Fibroblast of peridontal ligament (primary cell): ENCODE measurements at regions not wholly inside any gene's neighbourhood (a gene's known extent, or its start where the extent isn't known, plus 50 kb on each side); places are given as distances from the start of the nearest gene placed in this dataset.

Experiments used
- DNase-seq: peaks from one replicate; pipeline ENCODE4 v3.0.0-alpha.2; 2010; ENCODE audit errors: extremely low read depth

DNA sequence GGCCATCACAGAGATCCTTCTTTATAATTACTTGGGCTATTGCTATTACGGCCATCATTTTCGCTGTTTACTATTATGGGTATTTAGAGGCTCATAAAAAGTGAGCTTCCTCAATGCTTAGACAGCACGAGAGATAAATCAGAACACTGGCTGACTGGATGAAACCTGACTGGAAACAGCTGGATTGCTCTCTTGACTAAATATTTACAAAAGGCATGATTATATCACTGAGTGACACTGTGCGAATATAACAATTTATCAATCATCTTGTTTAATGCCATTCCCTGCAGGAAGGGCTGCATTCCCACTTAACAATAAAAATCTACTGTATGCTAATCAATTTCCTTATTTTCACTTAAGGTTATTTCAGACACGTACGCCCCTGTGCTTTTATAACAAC is 260.1 kb upstream of the ARID1B start:
- no peak for DNase-seq

DNA sequence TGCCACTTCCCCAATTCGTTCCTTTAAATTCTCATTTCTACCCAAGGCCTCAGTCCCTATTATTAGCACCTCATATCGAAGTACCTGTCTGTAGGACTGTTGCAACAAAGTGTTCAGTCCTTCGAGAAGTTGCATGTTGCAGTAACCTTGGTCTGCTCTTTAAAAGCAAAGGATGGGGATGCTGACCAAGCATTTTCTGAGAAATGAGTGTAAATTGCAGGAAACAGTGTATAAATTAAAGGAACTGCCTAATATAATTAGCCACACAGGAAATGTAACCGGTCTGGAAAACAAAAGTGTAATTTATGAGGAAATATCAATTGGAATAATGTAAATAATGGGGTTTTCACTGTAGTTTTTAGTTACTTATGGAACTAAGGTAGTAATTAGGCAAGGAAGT is 261.9 kb upstream of the ARID1B start:
- DNase-seq = no peak

DNA sequence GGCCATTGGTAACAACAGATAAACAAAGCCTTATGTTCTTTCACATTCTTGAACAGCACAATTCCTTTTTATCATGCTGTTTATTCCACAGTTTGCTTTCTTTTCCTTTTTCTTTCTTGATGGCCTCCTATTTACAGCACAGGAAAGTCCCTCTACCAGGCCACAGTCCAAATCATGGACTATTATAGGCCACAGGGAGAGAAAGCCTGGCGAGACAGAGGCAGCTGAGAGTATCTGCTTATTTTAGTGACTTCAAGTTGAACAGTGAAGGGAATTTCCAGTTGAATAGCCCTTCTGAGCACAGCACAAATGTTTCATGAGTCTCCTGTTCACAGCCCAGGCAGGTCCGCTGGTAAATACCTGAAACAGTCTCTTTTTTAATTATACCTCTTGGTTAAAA is 263.7 kb upstream of the ARID1B start:
- no peak for DNase-seq

DNA sequence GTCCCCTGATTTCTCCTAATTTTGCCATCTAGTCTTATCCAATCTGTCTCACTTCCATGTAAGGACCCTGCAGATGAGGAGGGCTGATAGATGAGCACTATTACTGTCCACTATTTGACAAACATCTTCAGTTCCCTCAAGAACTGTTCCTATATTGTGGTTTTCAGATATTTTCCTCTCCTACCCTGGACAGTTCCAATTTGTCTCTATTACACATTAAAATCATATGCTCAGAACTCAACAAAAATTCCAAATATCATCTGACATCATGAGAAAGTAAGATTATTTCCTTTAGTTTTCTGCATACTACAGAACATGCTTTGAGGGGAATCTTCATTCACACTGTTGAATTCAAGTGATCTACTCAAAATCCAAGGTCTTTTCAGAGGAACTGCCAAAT is 265.6 kb upstream of the ARID1B start:
- no peak for DNase-seq

DNA sequence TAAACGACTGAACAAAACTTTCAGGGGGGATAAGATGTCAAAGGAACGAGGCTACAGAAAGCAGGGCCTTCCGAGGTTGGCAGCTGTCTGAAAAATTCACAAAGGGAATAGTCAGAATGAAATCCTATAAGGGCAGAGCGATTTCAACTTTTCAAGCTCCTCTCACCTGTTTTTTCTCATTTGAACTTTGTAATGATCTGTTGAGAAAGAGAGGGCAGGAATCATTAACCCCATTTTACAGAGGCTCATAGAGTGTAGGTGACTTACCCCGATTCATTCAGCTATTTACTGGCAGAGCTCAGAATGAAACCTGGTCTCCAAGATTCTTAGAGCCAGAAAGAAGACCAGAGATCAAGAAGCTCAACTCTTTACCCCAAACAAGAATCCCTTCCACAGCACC is 266.1 kb upstream of the ARID1B start:
- no peak for DNase-seq

DNA sequence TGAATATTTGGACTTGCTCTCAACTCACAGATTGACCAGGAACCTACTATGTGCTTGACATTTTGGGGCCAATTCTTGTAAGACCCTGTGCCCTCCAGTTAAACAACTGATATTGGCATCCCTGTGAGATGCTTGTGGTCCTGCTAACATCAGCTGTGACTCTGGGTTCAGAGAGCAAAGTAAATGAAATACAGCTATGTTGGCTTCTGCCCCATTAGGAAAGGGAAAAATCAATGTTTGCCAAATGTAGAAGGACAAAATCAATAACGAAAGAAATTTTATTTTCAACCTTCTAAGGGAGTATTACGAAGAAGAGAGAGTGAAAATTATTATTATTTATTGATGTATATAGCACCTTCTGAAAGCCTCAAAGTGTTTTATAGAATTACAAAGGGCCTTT is 266.9 kb upstream of the ARID1B start:
- DNase-seq = no peak

DNA sequence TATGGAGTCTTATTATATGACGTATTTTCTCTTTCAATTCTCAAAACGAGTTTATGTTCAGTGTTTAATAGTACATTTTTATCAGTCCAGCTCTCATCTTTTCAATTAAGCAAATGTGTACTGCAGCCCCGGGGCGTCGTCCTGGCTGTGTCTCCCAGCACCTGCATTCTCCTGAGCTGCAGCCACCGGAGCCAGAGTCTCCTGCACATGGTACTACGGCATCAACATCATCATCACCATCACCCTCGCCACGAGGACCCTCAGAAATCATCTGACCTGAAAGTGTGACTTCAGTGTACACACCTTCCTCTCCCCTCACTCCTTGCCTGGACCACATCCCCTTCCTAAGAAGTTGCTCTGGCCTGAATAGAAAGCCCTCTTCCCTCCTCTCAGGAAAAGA is 267.7 kb upstream of the ARID1B start:
- no peak for DNase-seq

DNA sequence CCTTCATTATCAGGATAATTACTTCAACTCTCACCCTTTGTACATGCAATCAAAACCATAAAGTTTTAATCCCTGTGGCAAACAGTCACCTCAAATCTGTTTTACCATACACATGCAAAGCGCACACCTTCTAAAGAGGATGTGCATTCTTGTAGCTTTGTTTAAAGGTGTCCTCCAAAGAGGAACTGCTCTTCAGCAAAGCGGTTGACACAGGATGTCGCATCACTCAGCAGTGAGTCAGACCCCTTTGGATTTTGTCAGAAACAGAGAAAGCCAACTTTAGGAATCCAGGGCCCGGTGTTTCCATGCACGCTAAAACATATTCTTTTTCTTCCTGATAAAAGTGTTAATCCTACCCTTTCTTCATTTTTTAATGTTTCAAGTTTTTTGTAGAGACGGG is 268.3 kb upstream of the ARID1B start:
- no peak for DNase-seq

DNA sequence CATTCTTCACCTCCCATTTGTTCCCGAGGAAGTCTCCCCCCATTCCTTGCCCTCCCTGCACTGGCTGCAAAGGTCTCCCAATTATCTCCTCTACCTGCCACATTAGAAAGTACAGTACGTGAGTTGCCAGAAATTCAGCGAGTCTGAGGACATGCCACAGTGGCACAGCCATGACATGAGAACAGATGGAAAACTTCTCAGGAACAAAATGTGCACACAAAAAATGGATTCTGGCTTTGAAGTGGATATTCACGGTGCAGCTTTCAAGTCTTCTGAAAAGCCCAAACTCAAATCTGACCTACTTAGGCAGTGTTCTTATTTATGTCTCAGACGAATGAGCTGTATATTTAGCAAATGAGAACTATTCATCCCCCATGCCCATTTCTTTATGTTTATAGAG is 269.1 kb upstream of the ARID1B start:
- no peak for DNase-seq

DNA sequence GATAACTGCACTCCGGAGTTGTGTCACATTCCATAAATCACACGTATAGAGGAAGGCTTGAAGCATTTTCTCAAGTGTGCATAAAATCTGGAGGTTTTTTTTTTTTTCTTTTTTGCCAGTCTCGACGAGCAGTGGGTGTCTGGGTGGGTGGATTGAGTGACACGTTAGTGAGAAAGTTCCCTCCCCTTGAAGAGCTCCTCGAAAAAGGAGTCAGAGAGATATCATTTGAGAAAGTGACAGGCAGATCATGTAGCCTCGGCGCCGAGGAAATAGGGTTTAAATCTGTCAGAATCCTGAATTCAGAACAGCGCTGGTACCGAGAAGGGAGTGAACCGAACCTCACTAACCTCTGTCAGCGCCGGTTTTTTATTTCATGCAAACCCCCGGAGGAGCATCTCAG is 269.5 kb upstream of the ARID1B start:
- no peak for DNase-seq

DNA sequence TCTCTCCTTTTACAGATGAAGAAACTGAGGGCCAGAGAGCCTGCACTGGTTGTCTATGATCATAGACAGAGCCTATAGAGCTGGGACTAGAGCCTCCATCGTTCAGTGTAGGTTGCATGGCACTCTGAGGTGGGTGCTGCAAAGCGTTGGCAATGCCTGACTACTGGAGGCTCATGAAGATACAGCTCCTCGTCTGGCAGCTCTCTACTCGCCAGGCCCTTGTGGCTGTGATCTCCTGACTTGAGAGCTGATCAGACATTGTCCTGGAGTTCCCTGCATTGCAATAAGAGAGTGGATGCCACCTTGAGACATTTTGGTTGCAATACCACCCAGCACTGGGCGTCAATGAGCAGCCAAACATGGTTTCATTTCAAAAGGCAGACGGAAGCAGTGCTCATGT is 270.1 kb upstream of the ARID1B start:
- DNase-seq = no peak

DNA sequence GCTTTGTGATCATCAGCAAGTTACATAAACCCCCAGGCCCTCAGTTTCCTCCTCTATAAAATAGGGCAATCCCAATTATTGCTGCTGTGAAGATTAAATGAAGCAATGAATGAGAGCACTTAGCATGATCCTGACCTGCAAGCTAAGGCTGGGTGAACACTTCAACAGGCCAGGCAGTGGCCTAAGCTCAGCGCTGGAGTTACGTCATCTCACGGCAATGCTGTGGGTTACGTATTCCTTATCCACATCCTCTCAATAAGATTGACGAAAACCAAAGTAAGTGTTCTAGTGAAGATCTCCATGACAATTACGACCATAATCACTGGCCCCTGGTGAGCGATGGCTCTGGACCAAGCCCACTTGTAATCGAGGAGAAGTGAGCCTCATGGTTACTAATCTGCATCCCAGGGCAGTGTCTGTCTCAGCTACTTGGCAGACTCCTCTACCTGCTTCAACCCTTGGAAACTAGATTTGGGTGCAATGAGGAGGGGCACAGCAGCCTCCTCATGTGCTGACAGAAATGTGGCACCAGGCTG is 274.1 kb upstream of the ARID1B start:
- no peak for DNase-seq

DNA sequence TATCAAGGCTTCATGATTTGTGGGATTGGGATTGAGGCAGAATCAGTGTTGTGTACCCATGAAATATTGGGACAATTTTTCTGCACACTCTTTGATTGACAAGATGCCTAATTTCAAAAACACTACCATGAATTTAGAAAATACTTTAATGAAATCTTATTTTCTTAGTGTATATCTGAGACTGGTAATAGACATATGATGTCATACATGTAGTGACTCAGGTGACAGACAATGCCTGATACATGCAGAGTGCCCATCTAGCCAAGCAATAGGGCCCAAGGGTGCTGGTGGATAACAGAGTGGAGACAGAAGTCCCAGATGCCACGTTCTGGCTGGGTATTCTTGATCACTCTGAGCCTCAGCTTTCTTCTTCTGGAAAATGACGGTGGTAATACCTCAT is 279.6 kb upstream of the ARID1B start:
- no peak for DNase-seq

DNA sequence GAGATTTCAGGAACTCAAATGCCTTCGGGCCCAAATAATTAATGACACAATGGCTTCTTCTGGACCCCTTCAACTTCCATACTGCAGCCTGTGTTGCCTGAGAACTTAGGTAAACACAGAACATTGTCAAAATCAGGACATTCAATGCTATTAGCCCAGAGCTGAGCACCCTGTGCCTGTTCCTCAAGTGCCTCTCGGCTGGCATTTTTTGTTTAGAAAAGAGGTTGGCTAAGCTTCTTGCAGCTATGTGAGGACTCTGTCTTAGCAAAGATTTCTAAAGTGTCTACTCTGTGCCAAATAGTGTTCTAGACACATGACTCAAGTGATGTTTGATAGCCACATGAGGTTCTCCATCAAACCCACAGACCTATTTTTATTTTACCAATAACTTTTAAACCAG is 289.3 kb upstream of the ARID1B start:
- no peak for DNase-seq

DNA sequence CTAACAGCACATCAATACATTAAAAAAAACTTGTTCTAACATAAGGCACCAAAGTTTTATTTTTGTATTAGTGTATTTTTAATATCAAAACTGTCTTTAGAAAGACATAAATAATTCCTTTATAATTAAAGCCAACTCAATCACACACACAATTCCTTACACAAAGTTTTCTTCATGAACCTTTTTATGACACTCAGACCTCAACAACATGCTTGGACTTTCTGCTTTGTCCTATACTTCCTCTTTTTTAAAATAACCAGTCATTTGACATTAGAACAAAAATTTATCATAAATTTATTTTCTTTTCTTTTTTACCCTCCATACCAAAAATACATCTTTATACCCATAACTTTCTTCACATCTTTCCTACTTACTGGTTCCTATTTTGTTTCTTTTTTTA is 292.0 kb upstream of the ARID1B start:
- no peak for DNase-seq

DNA sequence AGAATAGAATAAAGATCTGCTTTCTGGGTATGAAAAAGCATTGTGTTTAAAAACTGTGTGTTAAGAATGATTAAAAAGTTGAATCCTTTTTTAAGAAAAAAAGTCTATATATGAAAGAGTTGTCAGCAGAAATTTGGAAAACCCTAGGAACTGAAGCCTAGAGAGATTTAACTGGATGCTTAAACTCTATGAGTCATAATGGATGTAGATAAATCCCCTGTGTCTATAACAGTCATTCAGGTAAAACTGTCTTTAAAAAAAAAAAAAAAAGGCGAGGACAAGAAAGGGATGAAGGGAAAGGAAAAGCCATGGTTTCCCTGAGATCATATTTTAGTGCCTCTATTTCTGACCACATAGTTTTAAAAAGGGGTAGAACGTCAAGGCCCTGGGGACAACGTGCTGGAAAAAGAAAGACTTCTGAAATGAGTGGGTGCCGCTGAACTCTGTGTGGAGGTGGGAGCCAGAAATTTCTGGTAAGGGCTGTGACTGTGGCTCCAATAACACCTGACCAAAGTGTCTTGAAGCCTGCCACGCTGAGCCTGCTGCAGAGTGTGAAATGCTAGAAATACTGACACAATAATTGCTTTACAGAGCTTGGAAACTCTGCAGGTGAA is 302.6 kb upstream of the ARID1B start:
- no peak for DNase-seq

DNA sequence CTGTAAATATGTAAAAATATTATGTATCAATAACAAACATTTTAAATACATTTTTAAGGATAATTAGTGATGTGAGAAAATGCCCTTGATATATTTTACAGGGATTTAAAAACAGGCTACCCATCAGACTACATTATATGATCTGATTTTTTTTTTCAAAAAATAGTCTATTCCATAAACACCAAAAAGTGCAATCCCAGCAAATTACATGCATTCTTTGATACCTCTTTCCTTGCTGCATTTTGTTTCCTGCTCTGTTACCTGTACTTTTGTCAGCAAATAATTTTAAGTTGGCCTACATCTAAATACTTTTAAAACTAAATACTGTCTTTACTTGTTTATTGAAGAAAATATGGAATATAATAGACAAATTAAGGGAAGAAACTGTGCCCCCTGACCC is 306.2 kb upstream of the ARID1B start:
- DNase-seq = no peak

DNA sequence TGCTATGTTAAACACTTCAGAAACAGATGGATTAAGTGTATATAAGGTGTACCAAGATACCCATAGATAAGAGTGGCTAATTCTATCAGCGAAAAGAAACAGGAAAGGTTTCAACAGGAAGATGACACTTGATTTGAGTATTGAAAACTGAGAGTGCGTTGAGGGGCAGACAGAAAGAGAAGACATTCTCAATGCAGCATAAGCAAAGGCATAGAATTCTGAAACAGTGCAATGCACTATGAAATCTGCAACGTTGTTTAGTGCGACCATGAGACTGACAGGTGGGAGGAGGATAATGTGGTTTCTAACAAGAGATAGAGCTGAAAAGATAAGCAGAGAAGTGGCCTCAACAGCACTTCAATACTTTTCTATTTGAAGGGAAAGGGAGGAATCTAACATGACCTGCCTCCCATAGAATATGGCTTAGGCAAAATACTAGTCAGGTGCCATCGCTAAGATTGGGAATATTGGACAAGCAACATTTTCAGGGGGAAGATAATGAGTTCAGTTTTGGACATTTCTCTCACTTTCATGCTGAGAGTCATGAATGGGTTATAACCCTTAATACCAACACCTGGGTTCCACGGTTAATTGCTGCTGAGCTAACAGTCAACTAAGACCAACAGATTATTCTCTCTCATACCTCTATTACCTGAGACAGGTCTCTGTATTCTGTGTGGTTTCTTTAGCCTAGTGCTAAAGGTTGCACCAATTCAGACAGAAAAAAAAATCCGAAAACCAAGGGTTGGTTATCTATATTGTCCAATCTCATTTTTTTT is 312.9 kb upstream of the ARID1B start:
- no peak for DNase-seq

DNA sequence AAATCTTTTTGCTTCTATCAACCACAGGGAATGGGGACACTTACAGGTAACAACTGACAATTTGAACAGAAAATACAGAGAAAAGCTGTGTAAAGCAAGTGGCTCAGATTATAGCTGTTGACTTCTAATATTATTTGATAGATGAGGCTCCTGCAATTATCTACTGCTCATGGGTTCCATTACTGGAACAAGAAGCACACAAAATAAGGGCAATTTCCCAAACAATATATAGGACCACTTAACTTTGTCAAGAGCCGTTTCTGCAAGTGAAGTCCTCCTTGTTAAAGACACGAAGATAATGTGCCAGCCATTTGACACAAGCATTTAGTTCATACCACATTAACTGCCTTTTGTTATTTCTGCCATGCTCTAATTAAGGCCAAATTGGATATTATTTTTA is 315.5 kb upstream of the ARID1B start:
- DNase-seq = no peak

DNA sequence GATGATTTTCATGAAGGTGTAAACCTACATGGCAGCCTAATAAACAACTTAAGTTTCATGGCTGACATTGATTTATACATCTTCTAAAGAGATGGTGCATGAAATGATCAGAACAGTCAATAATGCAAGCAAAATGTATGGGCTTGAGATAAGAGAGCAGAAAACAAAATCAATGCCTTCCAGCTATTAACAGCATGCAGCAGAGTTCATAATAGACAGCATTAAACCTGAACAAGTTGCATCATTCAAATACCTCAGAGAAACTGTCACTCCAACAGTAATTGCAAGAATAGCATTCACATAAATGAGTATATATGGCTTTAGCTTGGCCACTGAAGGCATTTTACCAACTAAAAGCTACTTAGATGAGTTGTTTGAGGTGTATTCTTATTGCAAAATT is 319.6 kb upstream of the ARID1B start:
- DNase-seq = no peak

DNA sequence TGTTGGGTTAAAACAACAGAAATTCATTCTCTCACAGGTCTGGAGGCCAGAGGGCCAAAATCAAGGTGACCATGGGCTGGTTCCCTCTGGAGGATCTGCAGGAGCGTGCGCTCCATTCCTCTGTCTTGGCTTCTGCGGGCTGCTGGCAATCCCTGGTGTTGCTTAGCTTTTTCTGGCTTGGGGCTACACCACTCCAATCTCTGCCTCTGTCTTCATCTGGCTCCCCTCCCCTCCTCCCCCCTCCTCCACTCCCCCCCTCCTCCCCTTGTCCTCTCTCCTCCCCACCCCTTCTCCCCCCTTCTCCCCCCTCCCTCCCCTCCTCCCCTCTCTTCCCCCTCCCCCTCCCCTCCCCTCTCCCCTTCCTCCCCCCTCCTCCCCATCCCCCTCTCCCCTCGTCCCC is 321.3 kb upstream of the ARID1B start:
- DNase-seq = no peak

DNA sequence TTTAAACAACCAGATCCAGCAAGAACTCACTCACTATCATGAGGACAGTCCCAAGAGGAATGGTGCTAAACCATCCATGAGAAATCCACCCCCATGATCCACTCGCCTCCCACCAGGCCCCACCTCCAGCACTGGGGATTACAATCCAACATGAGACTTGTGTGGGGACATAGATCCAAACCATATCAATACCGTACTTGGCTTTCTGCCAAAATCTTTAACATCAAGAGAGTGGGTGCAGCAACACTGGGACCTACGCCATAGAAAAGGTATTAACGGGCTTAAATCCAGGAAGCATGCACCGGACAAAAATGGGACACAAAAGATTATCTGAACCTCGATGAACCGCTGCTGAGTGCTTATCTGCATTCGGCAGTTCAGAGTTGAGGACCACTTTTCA is 322.3 kb upstream of the ARID1B start:
- no peak for DNase-seq

DNA sequence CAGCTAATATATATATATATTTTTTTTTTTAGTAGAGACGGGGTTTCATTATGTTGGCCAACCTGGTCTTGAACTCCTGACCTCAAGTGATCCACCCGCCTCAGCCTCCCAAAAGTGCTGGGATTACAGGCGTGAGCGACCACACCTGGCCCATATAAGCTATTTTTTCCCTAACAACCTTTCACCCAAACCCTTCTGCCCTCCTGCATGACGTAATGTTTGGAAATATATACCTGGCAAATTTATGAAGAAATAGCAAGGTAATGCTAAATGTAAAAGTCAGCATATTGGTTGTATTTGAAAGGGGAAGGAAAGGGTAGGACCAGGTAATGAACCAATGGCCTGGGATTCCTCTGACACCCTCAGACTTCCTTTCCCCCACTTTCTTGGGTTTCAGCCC is 325.5 kb upstream of the ARID1B start:
- DNase-seq = no peak

DNA sequence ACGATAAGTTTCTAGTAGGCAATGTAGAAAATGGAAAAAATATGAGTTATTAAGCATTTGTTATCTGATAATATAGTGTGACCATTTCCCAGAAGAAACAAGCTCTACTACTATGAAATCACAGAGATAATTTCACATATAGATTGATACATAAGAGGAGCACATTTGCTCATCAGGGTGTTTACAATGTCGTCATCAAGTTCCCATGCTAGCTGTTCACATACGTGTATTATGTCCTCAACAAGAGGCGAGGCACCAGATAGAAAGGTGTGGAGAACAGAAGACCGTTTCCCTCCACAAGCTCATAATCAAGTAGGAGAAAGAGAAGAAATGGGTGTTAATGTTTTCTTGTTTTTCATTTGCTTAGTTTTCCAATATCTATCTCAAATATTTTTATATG is 326.1 kb upstream of the ARID1B start:
- DNase-seq = no peak
